HG03378 (cell line): ENCODE measurements at regions not wholly inside any gene's neighbourhood (a gene's known extent, or its start where the extent isn't known, plus 50 kb on each side); places are given as distances from the start of the nearest gene placed in this dataset.

Experiments
- ATAC-seq: cut with Tn5 transposase; IDR thresholded peaks from one replicate; pipeline ENCODE4 v1.9.1; 2021; ENCODE audit warnings: mild to moderate bottlenecking, moderate library complexity; ENCODE audit not compliant: unreplicated experiment

DNA sequence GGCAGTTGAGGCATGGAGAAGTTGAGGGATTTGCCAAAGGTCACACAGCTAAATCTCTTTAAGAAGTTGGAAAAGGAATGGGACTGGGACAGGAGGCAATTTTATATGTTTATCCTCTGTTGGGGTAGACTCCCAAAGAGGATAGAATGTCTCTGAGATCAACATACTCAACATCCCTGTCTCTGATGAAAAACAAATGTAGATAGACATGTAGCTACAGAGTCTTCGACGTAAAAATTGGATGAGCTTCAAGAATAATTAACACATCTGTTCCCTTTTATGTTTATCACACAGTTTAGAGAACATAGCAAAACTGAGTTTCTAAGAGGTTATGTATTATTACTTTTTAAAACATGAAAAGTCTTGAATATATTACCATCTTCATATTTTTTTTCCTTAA, 204.6 kb upstream of the CD180 start:
- ATAC-seq = no peak

DNA sequence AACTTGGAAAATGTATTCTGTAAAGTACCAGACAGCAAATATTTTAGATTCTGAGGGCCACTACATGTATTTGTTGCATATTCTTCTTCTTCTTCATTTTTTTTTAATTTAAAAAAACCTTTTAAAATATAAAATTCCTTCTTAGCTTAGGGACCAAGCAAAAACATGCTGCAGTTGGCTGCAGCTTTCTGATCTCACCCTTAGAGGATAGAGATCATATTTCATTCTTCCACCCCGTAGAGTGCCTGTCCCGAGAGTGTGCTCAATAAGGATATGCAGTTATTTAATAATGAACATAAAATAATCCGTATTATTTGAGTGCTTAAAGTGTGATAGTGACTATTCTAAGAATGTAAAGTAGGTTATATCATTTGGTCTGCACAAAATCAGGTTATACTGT, 204.2 kb upstream of the CD180 start:
- no peak for ATAC-seq

DNA sequence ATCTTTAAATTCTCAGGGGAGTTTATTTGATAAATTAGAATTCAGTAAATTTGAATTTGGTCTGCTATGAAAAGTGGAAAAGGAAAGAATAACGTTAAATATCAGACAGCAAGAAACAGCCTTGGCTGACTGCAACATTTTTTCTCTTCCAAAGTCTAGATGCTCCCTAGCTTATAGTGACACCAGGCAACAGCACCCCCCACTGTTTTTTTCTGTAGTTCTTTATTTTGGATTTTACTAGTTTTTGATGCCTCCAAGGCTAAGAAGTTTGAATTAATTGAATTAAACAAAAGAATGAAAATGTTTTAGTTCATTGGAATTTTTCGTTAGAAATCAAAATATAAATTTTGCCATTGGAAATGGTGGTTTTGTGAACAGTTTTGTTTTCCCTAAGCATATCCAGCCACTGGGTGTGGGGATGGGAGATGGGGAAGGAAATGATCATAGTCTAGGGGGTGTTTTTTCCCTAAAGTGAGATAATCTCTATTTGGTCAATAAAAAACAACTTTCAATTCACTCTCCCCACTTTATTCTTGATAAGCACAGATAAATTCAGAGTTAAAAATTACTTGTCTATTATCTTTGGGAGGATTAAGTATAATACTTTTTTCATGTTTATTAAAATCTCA, 199.3 kb upstream of the CD180 start:
- no peak for ATAC-seq

DNA sequence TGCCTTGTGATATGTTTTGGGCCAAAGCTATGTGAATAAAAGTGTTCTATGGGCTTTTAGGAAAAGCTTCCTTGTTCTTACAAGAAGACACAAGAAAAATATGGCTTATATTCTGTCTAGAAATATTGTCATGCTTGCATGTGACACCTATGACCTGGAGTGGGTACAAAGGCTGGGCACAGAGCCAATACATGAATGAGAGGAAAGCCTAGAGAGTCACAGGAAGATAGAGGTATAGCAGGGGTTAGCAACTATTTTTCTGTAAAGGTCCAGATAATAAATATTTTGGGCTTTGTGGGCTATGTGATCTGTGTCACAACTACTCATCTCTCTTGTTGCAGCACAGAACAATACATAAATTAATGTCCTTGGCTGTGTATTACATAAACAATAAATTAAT, 196.6 kb upstream of the CD180 start:
- ATAC-seq = no peak

DNA sequence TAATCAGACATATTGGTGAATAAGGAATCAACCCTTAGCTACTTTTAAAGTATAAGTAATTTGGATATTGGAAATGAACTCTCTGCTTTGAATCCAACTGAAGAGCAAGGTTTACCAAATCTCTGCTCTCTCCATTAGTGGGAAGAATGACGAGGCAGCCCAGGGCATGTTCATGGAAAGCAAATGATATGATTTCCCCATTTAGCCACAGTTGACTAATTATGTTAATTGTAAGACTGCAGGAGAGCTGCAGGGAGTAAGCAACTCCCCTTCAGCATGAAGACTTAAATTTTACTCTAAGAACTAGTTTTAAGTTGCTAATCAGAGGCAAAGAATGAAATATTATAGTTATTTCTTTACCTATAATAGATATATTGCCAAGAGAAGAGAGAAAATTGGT, 194.3 kb upstream of the CD180 start:
- no peak for ATAC-seq

DNA sequence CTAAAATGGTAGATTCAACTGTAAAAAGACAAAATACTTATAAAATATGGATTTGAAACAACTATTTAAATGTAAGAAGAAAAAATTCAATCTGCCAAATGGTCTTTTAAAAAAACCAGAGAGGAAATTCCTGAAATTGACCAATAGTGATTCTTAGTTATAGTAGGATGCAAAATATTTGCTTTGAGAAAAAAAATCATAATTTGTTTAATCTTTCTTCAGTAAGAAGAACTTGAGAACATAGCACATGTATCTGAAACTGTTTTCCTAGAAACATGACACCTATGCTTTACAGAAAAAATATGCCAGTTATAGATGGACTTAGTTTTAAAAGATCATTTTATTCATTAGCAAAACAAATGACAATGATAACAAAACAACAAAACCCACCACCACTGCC, 186.9 kb upstream of the CD180 start:
- no peak for ATAC-seq

DNA sequence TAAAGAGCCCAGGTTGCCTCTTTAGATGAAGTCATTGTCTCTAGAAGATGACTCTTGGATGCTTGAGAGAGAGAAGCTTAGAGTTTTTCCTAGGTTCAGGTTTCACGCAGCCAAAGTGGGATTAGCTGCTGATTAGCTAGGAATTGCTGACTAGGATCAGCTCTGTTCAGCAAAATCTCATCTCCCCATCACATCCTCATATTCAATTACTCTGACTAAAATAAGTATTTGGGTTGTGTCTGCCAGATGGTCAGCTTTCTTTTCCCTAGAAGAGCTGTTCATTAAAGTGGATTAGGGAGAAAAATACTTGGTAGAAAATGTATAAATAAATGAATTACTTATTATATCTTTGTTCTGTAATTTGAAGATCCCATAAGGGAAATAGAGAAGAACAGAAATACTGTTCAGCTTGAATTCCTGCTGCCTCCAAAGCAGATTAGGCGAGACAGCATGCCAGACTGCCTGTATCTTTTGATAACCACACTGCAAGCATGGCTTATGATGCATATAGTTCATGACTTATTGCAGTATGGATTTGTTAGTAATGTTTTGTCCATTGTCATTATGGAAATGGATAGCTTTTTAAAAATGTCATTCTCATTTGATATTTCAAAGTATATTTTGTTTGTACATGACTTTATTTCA, 184.8 kb upstream of the CD180 start:
- ATAC-seq = no peak

DNA sequence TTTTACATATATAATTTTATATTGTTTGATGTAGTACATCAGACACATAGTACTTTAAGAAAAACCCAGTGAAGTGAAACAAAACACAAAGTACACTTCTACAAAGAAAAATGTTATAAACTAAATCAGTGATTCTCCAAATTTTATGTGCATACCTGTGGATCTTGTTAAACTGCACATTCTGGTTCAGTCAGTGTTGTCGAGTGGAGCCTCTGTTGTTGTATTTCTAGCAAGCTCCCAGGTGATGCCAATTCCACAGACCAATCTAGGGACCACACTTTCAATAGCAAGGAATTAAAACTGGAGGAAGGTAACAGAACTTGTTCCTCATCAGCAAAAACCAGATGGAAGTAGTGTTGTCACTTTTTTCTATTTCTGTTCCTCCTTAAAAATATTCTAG, 183.8 kb upstream of the CD180 start:
- ATAC-seq = no peak

DNA sequence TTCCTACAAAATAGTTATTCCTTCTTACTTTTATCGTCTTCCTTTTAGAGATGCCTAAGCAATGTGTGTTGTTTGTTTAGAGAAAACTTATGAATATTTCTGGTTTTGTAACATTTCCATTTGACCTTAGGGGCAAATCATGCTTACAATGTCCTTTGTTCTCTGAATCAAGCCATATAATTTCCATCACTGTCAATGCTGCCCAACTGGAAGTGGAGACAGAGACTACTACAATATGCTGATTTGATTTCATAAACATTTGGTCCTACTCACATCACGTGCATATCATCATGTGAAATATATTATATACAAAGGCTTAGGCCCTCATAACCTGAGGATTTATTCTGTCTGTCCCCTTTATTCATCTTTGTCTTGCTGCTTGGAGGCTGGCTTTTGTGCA, 183.2 kb upstream of the CD180 start:
- ATAC-seq = no peak

DNA sequence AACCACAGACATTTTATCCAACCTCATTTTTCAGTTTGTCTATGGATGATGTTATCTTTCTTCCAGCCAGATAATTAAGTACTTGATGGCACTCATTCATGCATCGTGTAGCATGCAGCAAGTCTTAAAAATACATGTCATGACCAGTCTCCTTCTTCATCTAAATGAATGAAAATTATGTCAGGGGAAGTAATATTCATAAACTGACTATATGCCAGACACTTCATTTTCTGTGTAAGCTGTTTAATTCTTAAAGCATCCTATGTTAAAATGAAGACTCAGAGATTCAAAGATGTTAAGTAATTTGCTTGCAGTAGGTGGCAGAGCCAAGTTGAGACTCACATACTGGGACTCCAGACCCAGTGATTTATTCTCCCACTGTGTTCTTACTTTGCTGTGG, 181.7 kb upstream of the CD180 start:
- no peak for ATAC-seq

DNA sequence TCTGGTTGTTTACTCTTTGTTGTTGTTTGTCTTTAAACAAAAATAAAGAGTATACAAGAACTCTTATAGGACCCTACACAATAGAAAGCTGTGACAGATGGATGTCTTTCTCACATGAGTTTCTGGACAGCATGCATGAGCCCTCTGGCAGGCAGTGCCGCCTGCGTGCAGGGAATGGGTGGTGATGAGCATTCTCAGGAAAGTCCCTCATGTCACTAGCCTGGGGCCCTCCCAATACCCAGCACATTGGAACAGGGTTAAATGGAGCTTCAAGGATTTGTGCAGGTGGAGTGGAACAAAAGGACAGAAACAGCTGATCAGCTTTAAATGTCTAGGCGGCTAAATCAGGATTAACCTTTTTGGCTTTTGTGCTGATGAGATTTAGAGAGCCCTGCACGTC, 181.0 kb upstream of the CD180 start:
- no peak for ATAC-seq

DNA sequence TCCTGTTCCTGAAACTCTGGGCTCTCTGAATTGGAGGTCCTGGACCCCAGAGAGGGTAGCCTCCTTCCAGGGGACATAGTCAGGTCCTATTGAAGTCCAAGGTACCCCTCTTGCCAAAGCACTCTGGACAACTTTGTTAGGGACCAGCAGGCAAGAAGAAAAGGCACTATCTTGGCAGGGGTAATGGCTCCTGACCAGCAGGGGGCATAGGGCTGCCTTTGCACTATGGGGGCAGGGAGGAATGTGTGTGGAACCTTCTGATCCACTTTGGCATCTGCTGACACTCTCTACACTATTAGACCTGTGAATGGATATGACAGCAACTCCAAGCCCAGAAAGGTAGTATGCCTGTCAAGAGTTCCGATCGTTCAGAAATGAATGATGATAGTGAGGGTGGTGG, 179.0 kb upstream of the CD180 start:
- ATAC-seq = no peak

DNA sequence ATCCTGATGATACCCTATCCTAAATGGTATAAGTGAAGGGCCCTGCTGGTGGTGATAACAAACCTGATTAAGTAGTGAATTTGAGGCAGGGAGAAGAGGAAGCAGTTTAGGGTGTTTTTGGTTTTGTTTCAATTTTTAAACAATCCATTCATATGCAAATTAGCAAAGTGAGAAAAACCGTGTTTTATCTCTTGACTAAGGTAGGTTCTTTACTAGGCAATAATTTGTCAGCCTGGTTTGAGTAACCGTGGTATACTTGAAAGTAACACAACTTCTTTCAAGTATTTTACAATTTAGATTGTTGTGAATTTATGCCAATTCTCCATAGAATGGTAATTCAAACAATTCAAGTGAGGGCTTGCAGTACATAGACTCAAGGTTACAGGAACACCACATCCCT, 177.8 kb upstream of the CD180 start:
- ATAC-seq = no peak

DNA sequence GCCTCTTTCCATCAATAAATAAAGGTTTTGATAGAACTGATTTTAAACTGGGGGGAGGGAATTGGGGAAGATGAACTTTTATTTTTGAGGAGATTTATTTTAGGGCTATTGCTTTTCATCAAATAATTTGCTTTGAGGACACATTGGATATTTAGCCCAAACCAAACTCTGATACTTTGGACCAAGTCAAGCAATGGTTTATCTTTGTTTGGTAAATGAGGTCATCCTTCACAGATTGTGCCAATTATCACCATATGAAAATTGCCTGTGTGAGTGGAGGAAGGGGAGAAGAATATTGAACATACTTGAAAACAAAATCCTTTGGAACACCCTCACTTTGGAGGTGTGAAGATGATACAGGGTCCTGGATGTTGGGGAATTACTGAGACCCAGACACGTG, 176.9 kb upstream of the CD180 start:
- ATAC-seq = no peak

DNA sequence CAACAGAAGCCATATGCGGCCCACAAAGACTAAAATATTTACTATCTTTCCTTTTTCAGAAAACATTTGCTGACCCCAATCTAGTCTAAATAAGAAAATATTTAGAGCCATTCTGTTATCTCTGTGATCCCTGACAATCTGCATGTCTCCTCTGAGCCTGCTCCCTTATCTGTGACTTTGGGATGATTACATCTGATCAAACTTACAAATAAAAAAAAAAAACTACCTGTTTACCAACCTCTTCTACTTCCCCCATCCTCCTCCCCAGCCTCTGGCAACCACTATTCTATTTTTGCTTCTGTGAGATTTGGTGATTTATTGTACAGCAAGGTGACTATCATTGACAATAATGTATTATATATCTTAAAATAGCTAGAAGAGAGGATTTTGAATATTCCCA, 176.3 kb upstream of the CD180 start:
- no peak for ATAC-seq

DNA sequence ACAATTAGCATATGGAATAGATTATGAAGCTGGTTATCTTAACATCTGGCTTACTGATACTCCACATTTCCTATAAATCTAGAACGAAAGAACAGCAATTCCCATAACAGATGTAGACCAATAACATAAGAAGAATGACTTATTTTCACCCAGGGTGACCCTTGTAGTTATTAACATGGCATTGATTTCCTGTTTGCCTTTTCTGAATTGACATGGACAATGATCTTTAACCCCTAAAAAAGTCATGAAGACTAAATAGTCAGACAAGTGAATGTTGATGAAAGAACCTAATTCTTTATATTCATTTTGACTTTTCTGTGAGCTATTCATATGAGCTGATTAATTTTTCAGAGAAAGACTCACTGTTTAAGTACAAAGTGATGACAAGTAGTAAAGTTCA, 175.3 kb upstream of the CD180 start:
- ATAC-seq = no peak

DNA sequence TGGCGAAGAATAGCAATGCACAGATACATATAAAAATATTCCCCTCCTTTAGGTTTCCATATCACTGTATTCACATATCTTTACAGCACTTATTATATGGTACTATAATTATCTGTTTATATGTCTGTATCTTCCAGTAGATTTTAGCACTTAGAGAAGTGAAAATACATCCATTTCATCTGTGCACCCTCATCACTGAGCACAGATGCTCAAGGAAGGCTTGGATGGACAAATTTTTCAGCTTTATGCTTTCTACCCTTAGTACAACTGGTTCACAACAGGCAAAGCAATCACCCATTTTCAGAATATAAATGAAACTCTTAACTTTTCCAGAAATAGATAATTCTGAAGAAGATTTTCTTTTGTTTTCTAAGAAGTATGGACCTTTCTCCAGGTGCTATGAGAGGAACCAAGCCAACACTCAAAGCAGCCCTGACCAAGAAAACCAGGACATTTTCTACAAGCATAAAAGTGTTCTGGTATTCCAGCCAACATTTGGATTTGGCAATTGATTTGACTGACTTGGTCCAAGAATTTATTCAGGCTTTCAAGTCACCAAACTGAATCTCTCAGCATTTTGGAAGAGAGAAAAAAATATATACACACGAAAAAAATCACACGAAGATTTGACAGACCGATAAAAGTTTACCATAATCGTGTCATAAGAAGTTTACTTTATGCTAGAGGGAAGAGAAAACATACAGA, 170.2 kb upstream of the CD180 start:
- no peak for ATAC-seq

DNA sequence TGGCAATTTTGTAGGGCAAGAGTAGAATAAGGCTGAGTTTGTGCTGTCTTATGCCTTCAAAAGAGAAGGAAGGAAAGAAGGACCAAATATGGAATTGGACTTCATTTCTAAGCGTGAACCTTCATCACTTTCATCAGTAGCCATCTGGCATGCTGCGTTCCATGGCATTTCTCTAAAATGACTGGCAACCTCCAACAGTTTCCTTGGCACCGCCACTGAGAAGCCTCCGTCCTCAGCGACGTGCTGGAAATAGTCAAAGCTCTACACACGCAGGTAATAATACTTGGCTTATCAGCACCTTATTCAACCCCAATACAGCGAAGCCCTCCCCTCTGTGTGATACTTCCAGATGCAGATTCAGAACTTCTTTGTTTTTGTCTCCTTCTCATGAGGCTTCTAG, 169.7 kb upstream of the CD180 start:
- ATAC-seq = no peak

DNA sequence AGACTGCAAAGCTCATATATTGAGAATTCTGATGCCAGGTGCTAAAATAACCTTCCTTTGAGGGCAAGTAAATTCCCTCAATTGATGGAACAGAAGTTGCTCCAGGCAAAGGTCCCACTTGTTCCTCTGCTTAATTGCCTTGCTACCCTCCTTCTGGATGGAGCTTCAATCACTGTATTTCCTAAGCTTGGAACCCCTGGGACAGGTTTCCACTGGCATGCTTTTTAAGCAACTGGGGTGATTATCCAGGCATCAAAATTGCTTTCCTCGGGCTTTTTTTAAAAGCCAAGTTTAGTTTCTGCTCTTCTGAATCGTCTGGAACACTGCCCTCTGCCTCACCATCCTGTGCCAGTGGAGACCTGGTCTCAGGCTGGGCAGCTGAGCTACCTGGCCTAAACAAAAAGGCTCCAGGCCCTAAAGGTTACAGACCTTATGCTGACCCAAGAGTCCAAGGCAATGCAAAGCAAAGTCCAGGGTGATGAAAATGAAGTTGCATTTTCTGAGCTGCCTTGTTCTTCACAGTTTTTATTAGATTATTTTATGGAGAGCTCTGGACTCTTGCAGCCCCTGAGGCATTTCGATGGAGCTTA, 167.9 kb upstream of the CD180 start:
- ATAC-seq = no peak

DNA sequence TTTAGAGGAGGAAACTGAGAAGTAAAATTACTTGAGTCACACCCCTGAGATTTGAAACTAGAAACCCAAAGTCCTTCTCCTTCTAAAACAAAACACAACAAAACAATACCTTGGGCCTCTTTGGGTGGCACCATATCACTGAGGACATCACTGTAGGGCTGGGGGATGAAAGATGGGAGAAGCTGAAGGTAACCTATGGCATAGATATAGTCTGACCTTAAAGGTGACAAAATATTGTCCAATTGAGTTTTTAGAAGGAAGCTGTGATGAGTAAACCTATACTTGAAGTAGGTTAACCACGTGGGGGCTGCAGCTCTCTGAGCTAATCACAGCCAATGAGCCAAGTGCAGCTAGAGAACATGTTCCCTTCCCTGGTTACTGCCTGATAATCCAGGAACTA, 167.4 kb upstream of the CD180 start:
- no peak for ATAC-seq

DNA sequence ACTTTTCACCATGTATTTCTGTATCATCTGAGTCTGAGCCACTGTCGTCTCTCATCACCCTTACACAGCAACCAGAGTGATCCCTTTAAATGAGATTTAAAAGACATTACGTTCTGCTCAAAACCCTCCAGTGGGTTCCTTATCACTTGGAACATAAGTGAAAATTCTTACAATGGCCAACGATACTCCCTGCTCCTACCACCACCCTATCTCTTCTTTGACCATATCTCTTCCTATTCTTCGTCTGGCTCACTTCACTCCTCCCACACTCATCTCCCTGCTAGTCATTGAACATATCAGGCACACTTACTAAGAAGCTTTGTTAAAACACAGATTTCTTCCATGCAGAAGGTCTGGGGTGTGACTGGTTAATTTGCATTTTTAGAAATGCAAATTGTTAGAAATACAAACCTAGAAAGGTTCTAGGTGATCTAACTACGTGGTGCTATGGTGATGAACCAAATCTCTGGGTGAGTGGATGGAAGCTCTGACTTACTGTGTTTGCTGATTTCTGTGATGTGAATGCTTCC, 166.6 kb upstream of the CD180 start:
- ATAC-seq = no peak
